H1 (cell line): ENCODE measurements at regions not wholly inside any gene's neighbourhood (a gene's known extent, or its start where the extent isn't known, plus 50 kb on each side); places are given as distances from the start of the nearest gene placed in this dataset.

ENCODE experiments used
- CTCF ChIA-PET: fragments of 300-600 bp; sonication (Branson Sonifier 250); formaldehyde crosslinking; loops from one replicate; lab custom pipeline; 2021; ENCODE audit not compliant: partially characterized antibody; lab: Charles Lee
- POLR2A ChIA-PET: fragments of 300-600 bp; sonication (Branson Sonifier 250); formaldehyde crosslinking; loops from one replicate; lab custom pipeline; 2021; ENCODE audit warnings: inconsistent platforms; ENCODE audit not compliant: partially characterized antibody; lab: Charles Lee
- DNase-seq, 2 experiments: peaks; one replicate each; pipeline versions ENCODE4 v3.0.0 to v3.0.0-alpha.2; 2010 to 2022; ENCODE audit warnings: low spot score in 2 of 2, low read depth in 1 of 2, mixed read lengths in 1 of 2
- FAIRE-seq: peaks from 2 replicates; lab custom pipeline; 2011; peaks lifted over from hg19 to GRCh38; lab: Jason Lieb, UNC
- H2AFZ ChIP-seq: 2 replicates; pipeline ENCODE4 v1.8.1; 2012; ENCODE audit warnings: low read length, inconsistent platforms
- H2AK5ac ChIP-seq: 2 replicates; pipeline ENCODE4 v1.6.1; 2013; ENCODE audit warnings: low read depth, low read length
- H2BK120ac ChIP-seq: replicated peaks from 2 replicates; pipeline ENCODE3; 2013; ENCODE audit warnings: low read depth, low read length, inconsistent platforms
- H2BK12ac ChIP-seq: 2 replicates; pipeline ENCODE4 v1.6.1; 2013; ENCODE audit warnings: low read depth, low read length
- H2BK15ac ChIP-seq: 2 replicates; pipeline ENCODE4 v1.6.1; 2013; ENCODE audit warnings: low read length
- H2BK20ac ChIP-seq: 2 replicates; pipeline ENCODE4 v1.6.1; 2013; ENCODE audit warnings: low read length
- H2BK5ac ChIP-seq: 2 replicates; pipeline ENCODE4 v1.6.1; 2013; ENCODE audit warnings: low read depth, low read length
- H3K14ac ChIP-seq: 2 replicates; pipeline ENCODE4 v1.6.1; 2013; ENCODE audit warnings: inconsistent platforms; ENCODE audit not compliant: insufficient read length
- H3K18ac ChIP-seq: 2 replicates; pipeline ENCODE4 v1.6.1; 2013; ENCODE audit warnings: low read length; ENCODE audit errors: extremely low read depth
- H3K23ac ChIP-seq: 2 replicates; pipeline ENCODE4 v1.6.1; 2013; ENCODE audit warnings: inconsistent platforms; ENCODE audit not compliant: insufficient read length
- H3K23me2 ChIP-seq: 2 replicates; pipeline ENCODE4 v1.6.1; 2013; ENCODE audit warnings: low read depth, low read length
- H3K27ac ChIP-seq: 2 replicates; pipeline ENCODE4 v1.6.1; 2011; ENCODE audit warnings: low read depth, low read length, inconsistent platforms
- H3K27me3 ChIP-seq, 4 experiments: replicated peaks in 1 of 4; 1 replicate in 1 of 4; 2 replicates in 3 of 4; pipeline versions ENCODE4 v1.6.1 to v1.8.1; 2011 to 2013; ENCODE audit warnings: low read length in 3 of 4, mild to moderate bottlenecking in 3 of 4, inconsistent platforms in 2 of 4, mixed read lengths in 2 of 4, moderate library complexity in 1 of 4; ENCODE audit not compliant: control insufficient read depth in 3 of 4, insufficient read depth in 3 of 4; ENCODE audit errors: extremely low read depth in 1 of 4
- H3K36me3 ChIP-seq, 4 experiments: 2 replicates each; pipeline versions ENCODE4 v1.6.1 to v1.8.1; 2011 to 2013; ENCODE audit warnings: mild to moderate bottlenecking in 4 of 4, low read length in 3 of 4, moderate library complexity in 2 of 4, control low read depth in 1 of 4, inconsistent platforms in 1 of 4; ENCODE audit not compliant: insufficient read depth in 4 of 4, control insufficient read depth in 2 of 4
- H3K4ac ChIP-seq: replicated peaks from 2 replicates; pipeline ENCODE3; 2013; ENCODE audit warnings: low read length, low read depth, mixed read lengths, inconsistent platforms; ENCODE audit not compliant: insufficient read length
- H3K4me1 ChIP-seq, 4 experiments: replicated peaks in 1 of 4; 1 replicate in 1 of 4; 2 replicates in 3 of 4; pipeline versions ENCODE4 v1.6.1 to v1.8.1; 2011 to 2013; ENCODE audit warnings: low read length in 3 of 4, inconsistent platforms in 2 of 4, mixed read lengths in 1 of 4; ENCODE audit not compliant: insufficient read depth in 4 of 4, control insufficient read depth in 3 of 4
- H3K4me2 ChIP-seq, 2 experiments: 2 replicates each; pipeline versions ENCODE4 v1.6.1 to v1.8.1; 2011 to 2013; ENCODE audit warnings: low read depth in 2 of 2, low read length in 2 of 2, control low read depth in 1 of 2, inconsistent platforms in 1 of 2, mild to moderate bottlenecking in 1 of 2; ENCODE audit not compliant: insufficient read depth in 1 of 2
- H3K4me3 ChIP-seq, 4 experiments: fragments of 200-600, 300-600 bp in 1 of 4; sonication (generic), shearing (Covaris generic), sonication (Bioruptor Twin) in 1 of 4; 2 replicates each; pipeline versions ENCODE4 v1.5.1 to v1.8.1; 2011 to 2016; ENCODE audit warnings: low read length in 4 of 4, low read depth in 3 of 4, control low read depth in 2 of 4, inconsistent platforms in 2 of 4, mild to moderate bottlenecking in 2 of 4, mixed read lengths in 1 of 4, moderate library complexity in 1 of 4; ENCODE audit not compliant: insufficient read depth in 2 of 4; ENCODE audit errors: extremely low read depth in 1 of 4
- H3K56ac ChIP-seq: replicated peaks from 2 replicates; pipeline ENCODE3; 2013; ENCODE audit warnings: low read depth, mild to moderate bottlenecking, mixed read lengths, low read length, inconsistent platforms; ENCODE audit not compliant: insufficient read length
- H3K79me1 ChIP-seq: 2 replicates; pipeline ENCODE4 v1.6.1; 2013; ENCODE audit warnings: low read depth, low read length, control low read depth
- H3K79me2 ChIP-seq, 2 experiments: 2 replicates each; pipeline versions ENCODE4 v1.6.1 to v1.8.1; 2012 to 2013; ENCODE audit warnings: low read length in 2 of 2, mild to moderate bottlenecking in 2 of 2, inconsistent platforms in 1 of 2; ENCODE audit not compliant: insufficient read depth in 2 of 2, control insufficient read depth in 1 of 2
- H3K9ac ChIP-seq, 4 experiments: replicated peaks in 1 of 4; 1 replicate in 1 of 4; 2 replicates in 3 of 4; pipeline versions ENCODE4 v1.6.1 to v1.8.1; 2011 to 2013; ENCODE audit warnings: low read depth in 3 of 4, low read length in 3 of 4, control low read depth in 2 of 4, mild to moderate bottlenecking in 2 of 4, moderate library complexity in 2 of 4, inconsistent platforms in 1 of 4; ENCODE audit errors: extremely low read depth in 1 of 4
- H3K9me3 ChIP-seq, 2 experiments: 2 replicates each; pipeline versions ENCODE4 v1.6.1 to v1.8.1; 2012 to 2013; ENCODE audit warnings: mild to moderate bottlenecking in 2 of 2, moderate library complexity in 2 of 2, control low read depth in 1 of 2, inconsistent platforms in 1 of 2, low read depth in 1 of 2, low read length in 1 of 2, mixed read lengths in 1 of 2; ENCODE audit not compliant: insufficient read depth in 2 of 2
- H4K20me1 ChIP-seq, 2 experiments: replicated peaks in 1 of 2; 2 replicates each; pipeline versions ENCODE3 to v1.8.1; 2011 to 2013; ENCODE audit warnings: inconsistent platforms in 2 of 2, low read length in 2 of 2, mild to moderate bottlenecking in 1 of 2; ENCODE audit not compliant: insufficient read depth in 2 of 2, control insufficient read depth in 1 of 2
- H4K5ac ChIP-seq: 2 replicates; pipeline ENCODE4 v1.6.1; 2013; ENCODE audit warnings: low read length, low read depth, mixed read lengths, inconsistent platforms; ENCODE audit not compliant: insufficient read length
- H4K8ac ChIP-seq: 2 replicates; pipeline ENCODE4 v1.8.0; 2013; ENCODE audit warnings: mild to moderate bottlenecking, moderate library complexity, low read length, inconsistent platforms; ENCODE audit not compliant: insufficient read depth; ENCODE audit errors: extremely low read depth
- H4K91ac ChIP-seq: replicated peaks from 2 replicates; pipeline ENCODE3; 2013; ENCODE audit warnings: low read length, mixed read lengths, inconsistent platforms; ENCODE audit not compliant: insufficient read length
- ATF3 ChIP-seq: IDR thresholded peaks from 2 replicates; pipeline ENCODE4 v1.6.1; 2011; ENCODE audit warnings: low read depth, mild to moderate bottlenecking, low read length; ENCODE audit not compliant: insufficient read depth
- CEBPB ChIP-seq: IDR thresholded peaks from 2 replicates; pipeline ENCODE4 v1.6.1; 2012; ENCODE audit warnings: low read depth, low read length
- KDM4A ChIP-seq: IDR thresholded peaks from one replicate; pipeline ENCODE4 v1.7.1; 2012; ENCODE audit warnings: low read depth, mild to moderate bottlenecking, moderate library complexity, low read length, inconsistent platforms; ENCODE audit not compliant: severe bottlenecking
- SAP30 ChIP-seq: fragments of 300-600 bp; sonication (generic); IDR thresholded peaks from 2 replicates; pipeline ENCODE4 v1.7.1; 2012; ENCODE audit warnings: low read length, moderate library complexity, mild to moderate bottlenecking, inconsistent platforms; ENCODE audit not compliant: insufficient read depth, insufficient replicate concordance
- SIN3A ChIP-seq, 2 experiments: IDR thresholded peaks in 1 of 2; conservative IDR thresholded peaks in 1 of 2; 2 replicates each; pipeline ENCODE4 v1.6.1; 2011 to 2012; ENCODE audit warnings: low read length in 2 of 2, improper control_type of control experiment in 1 of 2, low read depth in 1 of 2, mild to moderate bottlenecking in 1 of 2
- SP4 ChIP-seq: IDR thresholded peaks from 2 replicates; pipeline ENCODE4 v1.6.1; 2012; ENCODE audit warnings: low read length, inconsistent platforms
- TEAD4 ChIP-seq: IDR thresholded peaks from 2 replicates; pipeline ENCODE4 v1.6.1; 2012; ENCODE audit warnings: low read depth, low read length, inconsistent platforms, mixed read lengths
- WGBS, 2 experiments: shearing (Covaris generic) in 1 of 2; methylation state at CpG; one replicate each; pipeline versions ENCODE4 v1.1.6 to v1.1.7; 2013 to 2015; ENCODE audit warnings: low lambda C conversion rate in 2 of 2, mixed read lengths in 2 of 2, inconsistent platforms in 1 of 2, low coverage in 1 of 2, missing lambda C conversion rate in 1 of 2; ENCODE audit not compliant: insufficient replicate concordance in 2 of 2, insufficient coverage in 1 of 2, insufficient read length in 1 of 2; ENCODE audit errors: extremely low coverage in 1 of 2, missing lambda C conversion rate in 1 of 2; 5-methylcytosine and 5-hydroxymethylcytosine counted together

DNA sequence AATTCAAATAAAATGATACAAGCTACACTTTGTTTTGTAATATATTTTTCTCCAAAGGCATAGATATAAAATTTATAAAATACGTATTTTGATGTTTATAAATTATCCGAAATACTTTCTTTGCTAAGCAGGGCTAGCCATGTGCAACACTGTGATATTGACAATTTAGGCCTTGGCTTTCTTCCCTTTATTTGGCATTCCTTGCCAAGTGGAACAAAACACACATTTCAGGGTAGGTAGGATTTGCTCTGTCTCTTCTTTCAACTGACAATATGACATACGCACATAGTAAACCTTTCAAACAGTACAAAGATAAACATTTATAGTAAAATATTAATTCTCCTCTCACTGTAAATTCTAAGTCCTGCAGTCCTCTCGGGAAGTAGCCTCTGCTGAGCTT is 103.3 kb upstream of the POT1 start:
- H2BK15ac ChIP-seq, result no peak overlapping the region
- no peak overlapping the region for H2BK120ac ChIP-seq
- CTCF ChIA-PET, result interaction anchor here (0.9 to 1.0 kb wide), 2 partner anchors 11 to 25 kb away, joined by 3 read pairs; no protein-coding TSS in a partner anchor
- no peak for TF ChIP-seq KDM4A
- no peak for TF ChIP-seq SP4
- TF ChIP-seq SIN3A (conservative IDR thresholded peaks at IDR 0.05 in 1 of 2, IDR thresholded peaks at IDR 0.05 in 1 of 2; ENCODE audit: low read depth in 1 of 2, low read length in 2 of 2), result no peak
- TF ChIP-seq ATF3, result no peak
- TF ChIP-seq CEBPB, result no peak
- TF ChIP-seq SAP30, result no peak
- TF ChIP-seq TEAD4, result no peak

More for the DNA sequence above, 103.3 kb upstream of the POT1 start:
- no peak overlapping the region for H3K4me2 ChIP-seq
- H3K23me2 ChIP-seq, result no peaks in the 10 kb centered on the region
- H2BK20ac ChIP-seq, result no peak overlapping the region
- no peak overlapping the region for H3K18ac ChIP-seq
- POLR2A ChIA-PET, result no interaction called here
- no peak overlapping the region for H3K27ac ChIP-seq
- no peaks in the 10 kb centered on the region for H4K20me1 ChIP-seq
- no peak overlapping the region for H3K9ac ChIP-seq
- no peaks in the 10 kb centered on the region for H3K36me3 ChIP-seq
- no peaks in the 10 kb centered on the region for H3K79me1 ChIP-seq
- WGBS, 2 experiments, result 66% methylated on average over 4 of the region's 4 CpGs; no CpG with 5 or more reads in 1 of the 2 experiments
- no peak overlapping the region for H3K23ac ChIP-seq
- no peak overlapping the region for H2AFZ ChIP-seq
- H4K91ac ChIP-seq, result no peak overlapping the region
- no peaks in the 10 kb centered on the region for H3K79me2 ChIP-seq
- no peaks in the 10 kb centered on the region for H3K4me1 ChIP-seq
- FAIRE-seq (no peak), DNase-seq (no peak)
- H3K4me3 ChIP-seq, result no peak overlapping the region
- no peak overlapping the region for H4K5ac ChIP-seq
- H3K4ac ChIP-seq, result no peak overlapping the region
- H2BK12ac ChIP-seq, result no peak overlapping the region
- no peaks in the 10 kb centered on the region for H3K27me3 ChIP-seq
- no peak overlapping the region for H3K14ac ChIP-seq
- H3K56ac ChIP-seq, result no peak overlapping the region
- H2AK5ac ChIP-seq, result no peak overlapping the region
- H2BK5ac ChIP-seq, result no peak overlapping the region
- no peak overlapping the region for H4K8ac ChIP-seq
- H3K9me3 ChIP-seq, result no peaks in the 10 kb centered on the region
